SH-SY5Y (cell line): ENCODE measurements at regions not wholly inside any gene's neighbourhood (a gene's known extent, or its start where the extent isn't known, plus 50 kb on each side); places are given as distances from the start of the nearest gene placed in this dataset.

Source experiments
- GATA2 ChIP-seq: IDR thresholded peaks from 2 replicates; pipeline ENCODE4 v1.6.1; 2011; ENCODE audit warnings: mild to moderate bottlenecking, low read depth, low read length
- GATA3 ChIP-seq: IDR thresholded peaks from 2 replicates; pipeline ENCODE4 v1.6.1; 2011; ENCODE audit warnings: low read depth, mild to moderate bottlenecking, low read length, moderate library complexity

GRCh38 chr1:185440877-185441276 is 123.8 kb upstream of the IVNS1ABP start:
- TF ChIP-seq GATA2 (no peak), GATA3 (no peak)

- TF ChIP-seq GATA3 (no peak), GATA2 (no peak)
These were observed 122.8 kb upstream of the IVNS1ABP start for GRCh38 chr1:185439727-185440415.

- TF ChIP-seq GATA3, result no peak
- no peak for TF ChIP-seq GATA2
These were observed 121.9 kb upstream of the IVNS1ABP start for GRCh38 chr1:185438936-185439335.

- TF ChIP-seq GATA3 (no peak), GATA2 (no peak)
These were observed 118.8 kb upstream of the IVNS1ABP start for GRCh38 chr1:185435696-185436379.

- no peak for TF ChIP-seq GATA2
- no peak for TF ChIP-seq GATA3
These were observed 117.7 kb upstream of the IVNS1ABP start for GRCh38 chr1:185434721-185435120.

- TF ChIP-seq GATA3, result no peak
These were observed 116.6 kb upstream of the IVNS1ABP start for GRCh38 chr1:185433667-185434066.

- TF ChIP-seq GATA3 (no peak), GATA2 (no peak)
These were observed 115.9 kb upstream of the IVNS1ABP start for GRCh38 chr1:185432948-185433347.

GRCh38 chr1:185431612-185432011 is 114.6 kb upstream of the IVNS1ABP start:
- TF ChIP-seq GATA2 (no peak), GATA3 (no peak)

GRCh38 chr1:185427776-185428175 is 110.7 kb upstream of the IVNS1ABP start:
- TF ChIP-seq GATA3, result no peak
- TF ChIP-seq GATA2, result no peak

- TF ChIP-seq GATA3 (no peak), GATA2 (no peak)
These were observed 110.2 kb upstream of the IVNS1ABP start for GRCh38 chr1:185427264-185427663.

GRCh38 chr1:185426848-185427247 is 109.8 kb upstream of the IVNS1ABP start:
- TF ChIP-seq GATA2 (no peak), GATA3 (no peak)

- TF ChIP-seq GATA3 (no peak), GATA2 (no peak)
These were observed 108.1 kb upstream of the IVNS1ABP start for GRCh38 chr1:185425163-185425562.

- TF ChIP-seq GATA2 (no peak), GATA3 (no peak)
These were observed 104.6 kb upstream of the IVNS1ABP start for GRCh38 chr1:185421485-185422107.

GRCh38 chr1:185420588-185421081 is 103.6 kb upstream of the IVNS1ABP start:
- TF ChIP-seq GATA2 (no peak), GATA3 (no peak)

GRCh38 chr1:185419718-185420117 is 102.7 kb upstream of the IVNS1ABP start:
- no peak for TF ChIP-seq GATA3
- no peak for TF ChIP-seq GATA2
